ACC112 (cell line): ENCODE measurements at regions not wholly inside any gene's neighbourhood (a gene's known extent, or its start where the extent isn't known, plus 50 kb on each side); places are given as distances from the start of the nearest gene placed in this dataset.
"Not testable (repeated sequence)": the region's sequence is repeated elsewhere in the genome, so short reads cannot be mapped to it uniquely, and the experiment has no call there.

Source experiments
- H2AFZ ChIP-seq: fragments of 200-600 bp; sonication (generic); one replicate; pipeline ENCODE4 v1.6.0; 2017; ENCODE audit warnings: antibody characterized with exemption, low read length; ENCODE audit not compliant: unreplicated experiment
- H3K27ac ChIP-seq: fragments of 200-600 bp; sonication (generic); 2 replicates; pipeline ENCODE4 v1.5.1; 2014; ENCODE audit warnings: low read depth, mild to moderate bottlenecking, antibody characterized with exemption, low read length, moderate library complexity
- H3K27me3 ChIP-seq: fragments of 200-600 bp; sonication (generic); 2 replicates; pipeline ENCODE4 v1.6.1; 2014; ENCODE audit warnings: mild to moderate bottlenecking, antibody characterized with exemption, low read length, moderate library complexity, mixed read lengths; ENCODE audit not compliant: insufficient read depth
- H3K36me3 ChIP-seq: fragments of 200-600 bp; sonication (generic); 2 replicates; pipeline ENCODE4 v1.6.1; 2016; ENCODE audit warnings: mild to moderate bottlenecking, antibody characterized with exemption, low read length, moderate library complexity, mixed read lengths; ENCODE audit not compliant: insufficient read depth
- H3K4me1 ChIP-seq: fragments of 200-600 bp; sonication (generic); one replicate; pipeline ENCODE4 v1.6.1; 2016; ENCODE audit warnings: low read length, mixed read lengths; ENCODE audit not compliant: insufficient read depth, unreplicated experiment, control insufficient read depth
- H3K4me3 ChIP-seq: fragments of 200-600 bp; sonication (generic); 2 replicates; pipeline ENCODE4 v1.5.1; 2014; ENCODE audit warnings: mild to moderate bottlenecking, low read depth, low read length
- H3K79me2 ChIP-seq: fragments of 200-600 bp; sonication (generic); one replicate; pipeline ENCODE4 v1.6.0; 2016; ENCODE audit warnings: low read length; ENCODE audit not compliant: control insufficient read depth, unreplicated experiment, insufficient read depth

- H3K36me3 ChIP-seq, result no peaks in the 10 kb centered on the region
- H3K4me1 ChIP-seq, result no peaks in the 10 kb centered on the region
- H3K4me3 ChIP-seq, result no peak overlapping the region
- no peak overlapping the region for H2AFZ ChIP-seq
- no peak overlapping the region for H3K27ac ChIP-seq
- H3K27me3 ChIP-seq, result no peaks in the 10 kb centered on the region
- H3K79me2 ChIP-seq, result no peaks in the 10 kb centered on the region
Observed at GRCh38 chr4:83926950-83927349, 391.0 kb downstream of the GPAT3 start.

GRCh38 chr4:83923341-83923740, 387.4 kb downstream of the GPAT3 start:
- Histone ChIP-seq H3K36me3 (no peaks in the 10 kb centered on the region), H3K27ac (no peak overlapping the region), H3K4me1 (no peaks in the 10 kb centered on the region), H3K4me3 (no peak overlapping the region), H2AFZ (no peak overlapping the region), H3K79me2 (no peaks in the 10 kb centered on the region), H3K27me3 (no peaks in the 10 kb centered on the region)

DNA sequence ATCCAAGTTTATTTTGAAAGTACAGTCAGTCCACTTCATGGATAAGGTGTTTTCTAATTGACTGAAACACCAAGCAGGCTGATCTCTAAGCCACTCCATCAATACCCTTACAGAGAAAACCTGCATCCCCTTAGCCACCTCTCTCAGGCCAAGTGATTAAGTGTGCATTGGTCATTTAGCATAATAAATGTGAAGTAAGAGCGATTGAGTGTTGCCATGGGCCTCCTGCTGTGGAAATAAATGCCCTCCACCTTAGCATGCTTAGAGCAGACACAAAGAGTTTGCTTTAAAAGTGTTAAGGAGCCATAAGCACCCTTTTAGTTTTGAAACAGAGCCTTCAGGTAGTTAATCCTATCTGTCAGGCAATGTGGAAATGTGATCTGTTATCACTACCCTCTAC, 386.5 kb downstream of the GPAT3 start:
- Histone ChIP-seq H3K79me2 (no peaks in the 10 kb centered on the region), H3K27ac (no peak overlapping the region), H3K36me3 (no peaks in the 10 kb centered on the region), H3K27me3 (no peaks in the 10 kb centered on the region), H3K4me3 (no peak overlapping the region), H2AFZ (no peak overlapping the region), H3K4me1 (no peaks in the 10 kb centered on the region)

DNA sequence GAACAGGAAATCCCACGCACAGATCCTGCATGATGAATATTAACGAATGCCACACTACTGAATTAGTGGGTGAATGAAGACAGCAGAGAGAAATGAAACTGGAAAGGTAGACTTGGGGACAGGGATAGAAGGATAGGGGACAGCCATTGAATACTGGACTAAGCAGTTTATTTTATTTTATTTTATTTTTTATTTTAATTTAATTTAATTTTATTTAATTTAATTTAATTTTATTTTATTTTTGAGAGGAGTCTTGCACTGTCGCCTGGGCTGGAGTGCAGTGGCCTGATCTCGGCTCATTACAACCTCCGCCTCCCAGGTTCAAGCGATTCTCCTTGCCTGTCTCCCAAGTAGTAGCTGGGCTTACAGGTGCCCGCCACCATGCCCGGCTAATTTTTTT, 385.2 kb downstream of the GPAT3 start:
- H3K4me1 ChIP-seq, result no peaks in the 10 kb centered on the region
- H3K79me2 ChIP-seq, result no peaks in the 10 kb centered on the region
- no peak overlapping the region for H3K27ac ChIP-seq
- no peak overlapping the region for H3K4me3 ChIP-seq
- H3K27me3 ChIP-seq, result no peaks in the 10 kb centered on the region
- no peaks in the 10 kb centered on the region for H3K36me3 ChIP-seq
- H2AFZ ChIP-seq, result no peak overlapping the region

DNA sequence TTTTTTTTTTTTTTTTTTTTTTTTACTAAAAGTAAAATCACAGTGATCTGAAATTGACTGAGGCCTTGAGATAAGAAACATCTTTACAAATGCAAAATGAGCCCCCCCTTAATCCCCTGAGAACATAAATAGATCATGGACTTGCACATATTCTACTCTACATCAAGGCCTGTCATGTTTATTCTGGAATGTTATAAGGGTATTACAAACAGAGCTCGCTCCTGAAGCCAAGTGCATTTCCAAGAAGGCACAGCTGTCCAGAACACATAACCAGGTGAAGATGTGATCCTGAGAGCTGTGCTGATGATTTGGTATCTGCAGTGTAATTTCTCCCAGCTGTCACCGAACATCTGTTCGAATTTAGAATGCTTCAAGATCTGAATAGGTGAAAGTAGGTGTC, 384.5 kb downstream of the GPAT3 start:
- Histone ChIP-seq H3K27me3 (no peaks in the 10 kb centered on the region), H3K36me3 (no peaks in the 10 kb centered on the region), H3K4me3 (no peak overlapping the region), H3K27ac (no peak overlapping the region), H3K79me2 (no peaks in the 10 kb centered on the region), H2AFZ (no peak overlapping the region), H3K4me1 (no peaks in the 10 kb centered on the region)

GRCh38 chr4:83917572-83917971, 381.7 kb downstream of the GPAT3 start:
- H3K4me1 ChIP-seq, result no peaks in the 10 kb centered on the region
- H3K79me2 ChIP-seq, result no peaks in the 10 kb centered on the region
- no peak overlapping the region for H3K27ac ChIP-seq
- no peaks in the 10 kb centered on the region for H3K27me3 ChIP-seq
- no peaks in the 10 kb centered on the region for H3K36me3 ChIP-seq
- no peak overlapping the region for H3K4me3 ChIP-seq
- H2AFZ ChIP-seq, result no peak overlapping the region

DNA sequence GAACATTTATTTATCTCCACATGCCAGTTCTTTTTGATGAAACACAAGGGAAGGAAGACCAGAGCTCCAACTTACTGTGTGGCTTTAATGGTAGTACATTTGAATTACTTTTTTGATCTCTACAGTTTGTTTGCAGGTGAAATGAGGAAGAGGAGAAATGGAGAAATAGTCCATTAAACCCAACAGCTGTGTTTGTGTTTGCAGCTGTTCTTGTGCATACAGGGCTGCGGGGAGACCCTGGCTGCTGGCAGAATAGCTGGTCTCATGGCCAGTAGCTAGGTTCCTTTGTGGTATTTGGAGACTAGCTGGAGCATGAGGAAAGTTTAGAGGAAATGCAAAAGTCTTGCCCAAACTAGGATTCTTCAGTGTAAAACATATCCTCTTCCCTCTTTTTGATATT, 374.8 kb downstream of the GPAT3 start:
- Histone ChIP-seq H3K4me3 (no peak overlapping the region), H3K79me2 (no peaks in the 10 kb centered on the region), H2AFZ (no peak overlapping the region), H3K36me3 (no peaks in the 10 kb centered on the region), H3K27ac (no peak overlapping the region), H3K4me1 (no peaks in the 10 kb centered on the region), H3K27me3 (peaks cover 6% of the 10 kb centered on the region)

- no peak overlapping the region for H3K4me3 ChIP-seq
- no peaks in the 10 kb centered on the region for H3K36me3 ChIP-seq
- H3K4me1 ChIP-seq, result no peaks in the 10 kb centered on the region
- no peaks in the 10 kb centered on the region for H3K79me2 ChIP-seq
- H2AFZ ChIP-seq, result peak overlapping the region; percentile 81
- H3K27me3 ChIP-seq, result peaks cover 6% of the 10 kb centered on the region
- H3K27ac ChIP-seq, result no peak overlapping the region
Observed at GRCh38 chr4:83906561-83906960, 370.7 kb downstream of the GPAT3 start.

DNA sequence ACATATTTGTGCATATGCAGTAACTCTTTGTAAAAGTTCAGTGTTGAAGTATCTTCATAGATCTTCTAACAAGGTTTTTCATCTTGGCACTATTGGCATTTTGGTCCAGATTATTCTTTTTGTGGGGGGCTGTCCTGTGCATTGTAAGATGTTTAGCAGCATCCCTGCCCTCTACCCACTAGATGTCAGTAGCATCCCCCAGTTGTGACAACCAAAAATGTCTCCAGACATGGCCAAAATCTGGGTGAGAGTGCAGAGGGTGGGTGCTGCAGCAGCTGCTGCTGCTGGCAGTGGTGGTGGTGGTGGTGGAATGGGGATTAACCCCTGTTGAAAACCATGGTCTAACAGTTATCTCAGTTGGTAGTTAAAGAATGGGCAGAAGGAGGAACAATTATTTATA, 370.0 kb downstream of the GPAT3 start:
- H3K27me3 ChIP-seq, result peaks cover 4% of the 10 kb centered on the region

DNA sequence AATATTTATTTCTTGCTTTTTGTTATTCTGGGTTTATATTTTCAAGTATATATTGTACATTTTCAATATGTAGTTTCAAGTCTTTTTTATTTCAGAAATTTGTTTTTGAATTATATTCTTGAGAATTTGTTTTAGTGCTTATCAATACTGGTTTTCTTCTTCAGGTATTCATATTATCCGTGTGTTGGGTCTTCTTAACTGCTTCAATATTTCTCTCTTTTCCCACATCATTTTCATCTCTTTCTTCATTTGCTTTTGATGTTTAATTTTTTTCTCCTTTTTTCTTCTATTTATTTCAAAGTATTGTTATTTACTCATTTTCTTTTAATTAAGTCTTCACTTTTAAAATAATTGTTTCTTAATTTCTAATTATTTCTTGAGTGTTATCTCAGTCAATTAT, 367.8 kb downstream of the GPAT3 start:
- not testable (repeated sequence) for H3K79me2 ChIP-seq, H3K36me3 ChIP-seq, H3K4me1 ChIP-seq, H3K27me3 ChIP-seq, H2AFZ ChIP-seq, H3K4me3 ChIP-seq, H3K27ac ChIP-seq

More for the DNA sequence above, 370.0 kb downstream of the GPAT3 start:
- no peaks in the 10 kb centered on the region for H3K36me3 ChIP-seq
- no peak overlapping the region for H3K4me3 ChIP-seq
- H3K79me2 ChIP-seq, result no peaks in the 10 kb centered on the region
- no peak overlapping the region for H2AFZ ChIP-seq
- no peaks in the 10 kb centered on the region for H3K4me1 ChIP-seq
- no peak overlapping the region for H3K27ac ChIP-seq

- no peak overlapping the region for H2AFZ ChIP-seq
- no peaks in the 10 kb centered on the region for H3K36me3 ChIP-seq
- peaks cover 3% of the 10 kb centered on the region; the same call in 1 of the 2 replicates for H3K27me3 ChIP-seq
- H3K27ac ChIP-seq, result no peak overlapping the region
- H3K4me3 ChIP-seq, result no peak overlapping the region
- H3K79me2 ChIP-seq, result no peaks in the 10 kb centered on the region
- H3K4me1 ChIP-seq, result peaks cover 12% of the 10 kb centered on the region
Observed at GRCh38 chr4:83894831-83895230, 358.9 kb downstream of the GPAT3 start.

DNA sequence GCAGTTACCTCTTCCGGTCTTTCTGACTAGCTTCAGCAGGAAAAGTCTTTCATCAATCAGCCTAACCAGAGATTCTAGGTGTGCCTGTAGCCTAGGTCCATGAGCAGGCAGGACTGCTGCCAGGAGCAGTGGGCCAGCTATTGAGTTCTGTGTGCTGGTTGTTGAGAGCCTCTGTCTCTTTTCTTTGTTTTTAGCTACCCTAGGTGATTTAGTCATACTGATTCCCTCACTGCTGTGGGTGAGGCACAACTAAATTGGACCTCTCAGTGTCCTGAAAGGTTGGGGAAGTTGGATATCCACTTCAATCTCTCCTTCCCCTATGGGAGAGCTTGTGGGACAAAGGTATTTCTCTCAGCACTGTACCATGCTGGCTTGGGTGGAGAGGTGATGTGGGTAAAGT, 354.9 kb downstream of the GPAT3 start:
- Histone ChIP-seq H2AFZ (no peak overlapping the region), H3K27ac (no peak overlapping the region), H3K4me3 (no peak overlapping the region), H3K36me3 (no peaks in the 10 kb centered on the region), H3K27me3 (no peaks in the 10 kb centered on the region), H3K79me2 (no peaks in the 10 kb centered on the region), H3K4me1 (peaks cover 13% of the 10 kb centered on the region)
